ENCODE measurements at regions not wholly inside any gene's neighbourhood (a gene's known extent, or its start where the extent isn't known, plus 50 kb on each side); places are given as distances from the start of the nearest gene placed in this dataset.

DNA sequence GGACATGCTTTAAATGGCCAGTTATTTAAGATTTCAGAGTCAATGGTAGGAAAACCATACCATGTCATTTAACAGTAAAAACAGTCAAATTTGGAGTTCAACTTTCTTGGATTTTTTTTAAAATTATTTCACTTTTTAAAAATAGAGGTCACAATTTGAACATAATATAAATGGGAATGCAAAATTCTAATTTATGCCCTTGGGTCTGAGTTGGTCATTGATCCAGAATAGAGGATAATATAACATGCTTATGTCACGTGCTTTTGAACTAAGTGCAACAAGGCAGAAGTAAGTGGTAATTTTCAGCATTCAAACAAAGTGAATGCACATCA lies 113.1 kb upstream of the SLC35F3 start:
- TF ChIP-seq POLR2A (IDR thresholded peaks at IDR 0.05; ENCODE audit: low read depth, low read length) (no peak), POLR2AphosphoS5 (IDR thresholded peaks at IDR 0.05; ENCODE audit: low read depth, low read length) (no peak), TAF1 (IDR thresholded peaks at IDR 0.05; ENCODE audit: borderline replicate concordance, low read depth, low read length) (no peak)

Measured in GM12892 (cell line).